ENCODE measurements at regions not wholly inside any gene's neighbourhood (a gene's known extent, or its start where the extent isn't known, plus 50 kb on each side); places are given as distances from the start of the nearest gene placed in this dataset.

DNA sequence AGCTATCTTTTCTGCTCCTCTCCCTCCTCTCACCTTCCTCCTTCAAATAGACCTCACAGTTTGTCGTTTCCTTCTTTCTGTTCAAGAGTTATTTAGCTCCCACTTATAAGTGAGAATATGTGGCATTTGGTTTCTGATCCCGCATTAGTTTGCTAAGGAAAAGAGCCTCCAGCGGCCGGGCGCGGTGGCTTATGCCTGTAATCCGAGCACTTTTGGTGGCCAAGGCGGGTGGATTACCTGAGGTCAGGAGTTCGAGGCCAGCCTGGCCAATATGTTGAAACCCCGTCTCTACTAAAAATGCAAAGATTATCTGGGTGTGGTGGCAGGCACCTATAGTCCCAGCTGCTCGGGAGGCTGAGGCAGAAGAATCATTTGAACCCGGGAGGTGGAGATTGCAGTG lies 2101.6 kb downstream of the MAT2B start:
- TF ChIP-seq POLR2AphosphoS5 (IDR thresholded peaks at IDR 0.05) = no peak
- TF ChIP-seq, protein P1, sequence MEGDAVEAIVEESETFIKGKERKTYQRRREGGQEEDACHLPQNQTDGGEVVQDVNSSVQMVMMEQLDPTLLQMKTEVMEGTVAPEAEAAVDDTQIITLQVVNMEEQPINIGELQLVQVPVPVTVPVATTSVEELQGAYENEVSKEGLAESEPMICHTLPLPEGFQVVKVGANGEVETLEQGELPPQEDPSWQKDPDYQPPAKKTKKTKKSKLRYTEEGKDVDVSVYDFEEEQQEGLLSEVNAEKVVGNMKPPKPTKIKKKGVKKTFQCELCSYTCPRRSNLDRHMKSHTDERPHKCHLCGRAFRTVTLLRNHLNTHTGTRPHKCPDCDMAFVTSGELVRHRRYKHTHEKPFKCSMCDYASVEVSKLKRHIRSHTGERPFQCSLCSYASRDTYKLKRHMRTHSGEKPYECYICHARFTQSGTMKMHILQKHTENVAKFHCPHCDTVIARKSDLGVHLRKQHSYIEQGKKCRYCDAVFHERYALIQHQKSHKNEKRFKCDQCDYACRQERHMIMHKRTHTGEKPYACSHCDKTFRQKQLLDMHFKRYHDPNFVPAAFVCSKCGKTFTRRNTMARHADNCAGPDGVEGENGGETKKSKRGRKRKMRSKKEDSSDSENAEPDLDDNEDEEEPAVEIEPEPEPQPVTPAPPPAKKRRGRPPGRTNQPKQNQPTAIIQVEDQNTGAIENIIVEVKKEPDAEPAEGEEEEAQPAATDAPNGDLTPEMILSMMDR (IDR thresholded peaks at IDR 0.05 in 8 of 11, conservative IDR thresholded peaks at IDR 0.05 in 3 of 11) = no peak
